ENCODE measurements at regions not wholly inside any gene's neighbourhood (a gene's known extent, or its start where the extent isn't known, plus 50 kb on each side); places are given as distances from the start of the nearest gene placed in this dataset.

DNA sequence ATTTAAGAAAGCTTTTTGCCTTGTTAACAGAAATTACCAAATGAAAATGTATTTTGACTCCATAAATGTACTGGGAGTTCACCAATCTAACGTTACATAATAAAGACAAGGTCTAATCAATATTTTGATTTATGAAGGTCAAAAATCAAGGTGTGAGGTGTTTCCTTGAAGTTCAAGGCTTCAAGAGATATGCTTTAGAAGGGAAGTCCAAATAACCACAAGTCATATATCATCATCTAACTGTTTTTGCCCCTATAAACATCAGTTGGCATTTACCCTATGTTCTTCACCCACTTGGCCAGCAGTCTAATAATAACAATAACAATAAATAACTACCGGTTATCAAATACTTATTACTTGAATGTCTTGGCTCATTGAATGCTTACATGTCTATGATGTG is 196.1 kb upstream of the ID2 start:
- no peak for DNase-seq

DNA sequence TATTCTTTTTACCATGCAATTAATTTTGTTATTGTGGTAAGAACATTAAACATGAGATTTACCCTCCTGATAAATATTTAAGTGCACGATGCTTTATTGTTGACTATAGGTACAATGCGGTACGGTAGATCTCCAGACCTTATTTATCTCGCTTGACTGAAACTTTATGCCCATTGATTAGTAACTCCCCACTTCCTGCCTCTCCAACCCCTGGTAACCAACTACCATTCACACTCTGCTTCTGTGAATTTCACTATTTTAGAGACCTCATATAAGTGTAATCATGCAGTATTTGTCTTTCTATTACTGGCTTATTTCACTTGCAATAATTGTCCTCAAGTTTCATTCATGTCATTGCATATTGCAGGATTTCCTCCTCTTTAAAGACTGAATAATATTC is 195.7 kb upstream of the ID2 start:
- DNase-seq: no peak

DNA sequence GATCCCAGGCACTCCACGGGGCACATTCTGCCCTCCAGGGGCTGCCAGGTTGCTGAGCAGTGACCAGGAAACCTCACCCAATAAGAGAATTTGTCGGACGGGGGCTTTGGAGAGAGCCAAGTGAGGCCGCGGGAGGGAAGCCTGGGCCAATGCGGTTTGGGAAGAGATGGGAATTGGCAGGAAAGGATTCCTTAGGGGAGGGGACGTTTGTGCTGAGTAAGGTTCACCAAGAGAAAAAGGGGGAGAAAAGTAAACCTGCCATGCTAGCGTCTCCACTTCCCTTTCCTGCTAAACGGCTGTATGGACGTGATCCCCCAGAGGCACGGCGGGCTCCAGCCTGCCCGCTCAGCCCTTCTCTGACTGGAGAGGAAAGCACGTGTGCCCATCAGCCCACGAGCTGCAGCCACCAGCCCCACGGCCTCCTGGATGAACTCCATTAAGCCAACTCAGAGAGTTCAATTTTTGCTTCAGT is 194.4 kb upstream of the ID2 start:
- peak in 30 of 51 donors; percentile 9 to 68 (median 46) for DNase-seq

DNA sequence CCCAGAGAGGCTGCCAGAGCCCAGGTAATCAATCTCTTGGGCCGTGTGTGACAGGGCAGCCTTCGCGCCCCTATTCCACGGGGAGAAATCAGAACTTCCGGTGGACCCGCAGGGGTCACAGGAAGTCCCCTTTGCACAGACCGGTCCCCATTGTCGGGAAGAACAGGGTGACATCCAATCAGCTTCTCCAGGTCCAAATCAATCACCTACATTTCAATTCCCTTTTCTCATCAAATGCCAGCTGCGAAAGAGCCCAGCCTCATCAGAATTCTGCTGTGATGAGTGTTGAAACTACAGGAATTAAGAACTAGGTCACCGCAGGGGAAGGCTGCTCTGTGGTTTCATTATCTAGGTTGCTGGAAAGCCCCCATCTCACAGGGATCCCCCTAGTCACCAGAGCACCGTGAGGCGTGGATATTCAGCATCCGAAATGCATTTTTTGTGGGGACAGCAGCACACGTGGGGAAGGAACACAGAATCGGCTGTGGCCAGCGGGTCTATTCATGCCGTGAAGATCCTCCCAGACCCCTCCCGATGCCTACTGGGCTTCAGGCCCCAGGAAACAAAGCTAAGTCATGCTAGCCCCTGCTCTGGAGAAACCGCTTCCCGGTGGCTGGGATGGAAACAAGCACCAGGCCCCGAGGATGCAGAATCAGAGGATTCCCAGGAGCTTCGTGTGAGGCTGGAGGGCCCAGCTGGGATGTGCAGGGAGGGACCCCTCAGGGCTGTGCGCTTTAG is 193.7 kb upstream of the ID2 start:
- peak in 37 of 51 donors; percentile 6 to 77 (median 49) for DNase-seq

DNA sequence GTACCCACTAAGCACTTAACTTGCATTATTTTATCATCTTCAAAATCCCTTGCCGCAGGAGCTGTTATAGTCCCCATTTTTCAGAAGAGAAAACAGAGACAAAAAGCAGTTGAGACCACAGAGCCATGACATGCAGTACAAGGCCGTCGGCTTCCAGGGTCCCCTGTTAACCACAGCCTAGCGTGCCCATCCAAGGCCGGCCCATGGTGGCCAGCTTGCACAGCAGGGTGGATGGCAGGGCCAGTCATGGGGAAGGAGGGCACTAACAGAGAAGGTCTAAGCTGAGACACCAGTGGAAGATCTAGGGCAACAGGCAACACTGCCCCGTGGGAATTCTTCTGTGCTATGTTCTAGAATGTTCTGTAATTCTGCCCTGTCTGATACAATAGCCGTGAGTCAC is 192.6 kb upstream of the ID2 start:
- no peak for DNase-seq

DNA sequence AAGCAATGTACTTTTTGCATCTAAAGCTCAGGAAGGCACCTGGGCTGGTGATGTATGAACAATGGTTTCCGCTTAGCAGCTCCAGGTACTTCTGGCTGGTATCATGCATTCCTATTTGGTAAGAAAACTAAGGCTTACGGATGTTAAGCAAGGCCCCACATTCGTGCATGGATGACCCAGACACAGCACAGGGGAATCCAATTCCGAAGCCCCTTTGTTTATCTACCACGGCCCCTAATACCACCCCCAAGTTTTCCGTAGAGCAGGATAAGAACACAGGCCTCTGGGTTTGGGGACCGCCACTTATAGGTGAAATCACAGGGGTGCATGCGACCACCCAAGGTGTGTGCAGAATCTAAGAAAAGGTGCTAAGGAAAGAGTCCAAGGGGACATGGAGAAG is 192.1 kb upstream of the ID2 start:
- no peak for DNase-seq

DNA sequence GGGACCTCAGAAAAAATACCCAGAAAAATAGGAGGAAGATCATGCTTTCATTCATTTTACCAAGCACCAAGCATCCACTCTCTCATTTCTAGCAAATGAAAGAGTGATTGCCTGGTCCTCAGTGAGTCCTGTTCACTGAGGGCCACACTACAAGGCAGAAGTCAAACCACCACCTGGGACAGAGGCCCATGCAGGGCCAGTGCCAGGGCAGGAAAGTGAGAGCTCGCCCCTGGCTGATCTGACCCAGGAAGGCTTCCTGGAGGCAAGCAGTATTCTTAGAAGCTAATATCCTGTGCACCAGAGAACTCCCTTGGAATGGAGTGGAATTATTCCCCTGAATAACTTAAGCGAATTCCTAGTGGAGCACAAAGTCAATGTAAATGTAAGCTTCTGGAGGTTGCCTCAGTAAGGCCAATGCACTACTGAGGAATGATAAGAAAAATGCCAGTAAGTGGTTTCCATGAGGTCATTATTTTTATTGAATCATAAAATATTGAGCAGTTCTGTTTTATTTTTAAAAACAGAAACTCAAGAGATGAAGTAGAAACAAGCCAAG is 191.6 kb upstream of the ID2 start:
- DNase-seq: no peak

DNA sequence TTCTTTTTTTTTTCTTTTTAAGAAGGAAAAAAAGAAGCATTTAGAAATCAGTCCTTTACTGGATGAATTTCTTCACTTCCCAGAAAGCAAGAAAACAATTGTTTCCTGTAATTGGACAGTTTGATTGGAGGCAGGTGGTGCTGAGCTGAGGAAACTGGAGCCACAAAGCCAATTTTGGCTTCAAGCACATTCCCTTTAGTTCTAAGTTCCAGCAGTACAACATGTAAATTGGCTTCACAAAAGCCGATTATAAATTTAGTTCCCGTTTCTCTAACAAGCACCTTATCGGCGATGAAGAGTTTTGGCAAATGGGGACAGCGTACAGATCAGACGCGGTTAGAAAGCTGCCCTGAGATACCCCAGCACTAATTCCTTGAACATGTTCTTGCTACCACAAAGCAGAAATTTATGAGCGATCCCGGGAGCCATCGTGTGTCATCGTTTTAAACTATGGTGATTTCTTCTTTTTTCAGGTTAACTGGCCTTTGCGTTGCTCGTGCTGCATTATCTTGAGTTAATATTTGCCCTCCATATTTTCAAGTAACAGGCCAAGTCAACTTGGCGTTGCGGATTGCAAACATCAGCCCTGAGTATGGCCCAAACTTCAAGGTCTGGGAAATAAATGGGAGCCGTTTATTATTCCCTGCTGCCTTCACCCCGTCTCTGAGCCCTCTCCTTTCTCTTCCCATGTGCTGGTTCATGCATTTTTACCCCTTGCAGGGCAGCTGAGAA is 190.4 kb upstream of the ID2 start:
- no peak for DNase-seq

DNA sequence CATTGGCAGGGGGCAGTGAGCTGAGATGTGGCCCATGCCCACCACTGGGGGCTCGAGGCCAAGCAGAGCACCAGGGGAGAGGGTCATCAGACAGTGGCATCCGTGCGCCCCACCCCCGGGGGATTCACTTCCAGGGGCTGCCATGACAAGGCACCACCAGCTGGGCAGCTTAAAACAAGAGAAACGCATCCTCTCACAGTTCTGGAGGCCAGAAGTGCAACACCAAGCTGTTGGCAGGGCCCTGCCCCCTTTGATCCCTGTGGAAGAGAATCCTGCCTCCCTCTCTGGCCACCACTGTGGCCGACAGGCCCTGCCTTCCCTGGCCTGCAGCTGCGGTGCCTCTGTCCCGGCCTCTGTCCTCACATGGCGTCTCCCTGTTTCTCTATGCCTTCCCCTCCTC is 187.7 kb upstream of the ID2 start:
- no peak for DNase-seq

DNA sequence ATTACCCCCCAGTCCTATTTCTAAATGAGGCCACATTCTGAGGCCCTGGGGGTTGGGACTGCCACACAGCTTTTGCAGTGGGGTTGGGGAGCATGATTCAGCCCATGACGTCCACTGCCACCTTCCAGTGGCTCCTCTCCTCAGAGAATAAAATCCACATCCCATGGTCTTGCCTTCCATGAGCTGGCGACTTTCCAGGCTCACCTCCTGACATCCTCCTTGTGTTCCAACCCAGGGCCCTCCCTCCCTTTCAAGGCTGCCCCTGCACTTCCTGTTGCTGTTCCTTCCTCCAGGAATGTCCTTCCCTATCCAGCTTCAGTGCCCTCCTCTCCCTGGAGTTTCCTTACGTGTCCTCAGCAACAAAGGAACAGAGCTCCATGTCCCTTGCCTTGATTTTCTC is 187.3 kb upstream of the ID2 start:
- no peak for DNase-seq

DNA sequence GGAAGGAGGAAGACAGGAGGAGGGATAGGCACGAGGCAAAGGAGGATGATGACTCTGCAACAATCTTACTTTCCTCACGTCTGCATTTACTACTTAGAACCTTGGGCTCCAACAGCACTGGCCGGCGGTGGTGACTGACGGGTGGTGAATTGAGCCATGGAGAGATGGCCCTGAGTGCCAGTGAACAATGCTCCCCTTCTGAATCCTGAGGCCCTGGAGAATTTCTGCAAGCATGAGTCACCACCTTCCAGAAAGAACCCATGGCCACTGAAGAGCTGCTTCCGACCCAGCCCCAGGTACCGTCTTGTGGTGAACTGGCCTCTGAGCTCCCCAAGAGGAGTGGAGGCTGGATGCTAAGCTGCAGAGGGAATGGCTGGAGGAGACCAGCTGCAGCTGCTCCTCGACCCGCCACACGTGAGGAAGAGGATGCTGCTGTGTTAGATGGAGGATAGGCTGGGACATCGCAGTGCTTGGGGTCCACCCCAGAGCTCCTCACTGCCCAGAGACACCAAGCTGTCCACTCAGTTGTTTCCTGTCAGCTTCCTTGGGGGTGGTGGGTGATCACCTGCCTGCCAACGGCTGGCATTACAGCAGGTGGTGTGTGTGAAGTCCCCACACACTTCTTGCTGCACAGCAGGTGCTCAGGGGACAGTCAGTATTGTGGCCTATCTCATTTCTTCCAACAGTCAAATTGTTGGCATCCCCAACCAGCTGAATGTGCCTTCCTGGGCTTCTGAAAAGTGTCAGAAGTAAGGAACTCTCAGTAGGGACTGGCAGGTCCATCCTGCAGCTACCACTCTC is 186.5 kb upstream of the ID2 start:
- DNase-seq: no peak

DNA sequence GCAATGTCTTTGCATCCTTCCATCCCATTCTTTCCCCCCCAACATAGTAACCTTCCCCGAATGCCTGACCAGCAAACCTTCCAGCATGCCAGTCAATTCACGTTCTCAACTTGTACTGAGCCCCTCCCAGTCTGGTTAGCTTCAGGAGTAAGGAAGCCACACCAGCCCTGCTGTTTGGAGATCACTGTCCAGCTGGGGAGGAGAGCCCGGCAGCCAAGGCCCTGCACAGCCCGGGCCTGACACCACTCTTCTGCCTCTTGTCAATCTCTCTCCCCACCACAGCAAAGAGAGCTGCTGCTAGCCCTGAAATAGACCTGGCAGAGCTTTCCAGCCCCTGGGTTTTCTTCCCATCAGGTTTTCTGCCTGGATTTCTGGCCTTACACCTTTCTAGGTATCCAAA is 185.8 kb upstream of the ID2 start:
- DNase-seq: no peak

DNA sequence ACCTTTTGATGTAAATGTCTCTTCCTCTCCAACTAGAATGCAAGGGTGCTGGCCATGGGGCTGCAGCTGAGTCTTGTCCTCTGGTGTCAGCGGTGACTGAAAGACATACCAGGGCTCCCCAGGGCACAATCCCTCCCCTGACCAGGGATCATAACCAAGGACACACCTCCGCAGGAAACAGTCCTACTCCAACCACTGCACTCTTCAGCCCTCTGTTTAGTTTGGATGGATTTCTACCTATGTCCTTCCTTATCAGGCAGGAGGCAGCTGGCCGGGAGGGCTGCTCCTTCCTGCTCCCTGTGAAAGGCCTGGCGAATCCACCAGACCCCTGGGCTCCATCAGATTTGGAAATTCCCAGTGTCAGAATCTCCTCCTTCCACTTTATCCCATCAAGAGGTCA is 185.2 kb upstream of the ID2 start:
- no peak for DNase-seq

DNA sequence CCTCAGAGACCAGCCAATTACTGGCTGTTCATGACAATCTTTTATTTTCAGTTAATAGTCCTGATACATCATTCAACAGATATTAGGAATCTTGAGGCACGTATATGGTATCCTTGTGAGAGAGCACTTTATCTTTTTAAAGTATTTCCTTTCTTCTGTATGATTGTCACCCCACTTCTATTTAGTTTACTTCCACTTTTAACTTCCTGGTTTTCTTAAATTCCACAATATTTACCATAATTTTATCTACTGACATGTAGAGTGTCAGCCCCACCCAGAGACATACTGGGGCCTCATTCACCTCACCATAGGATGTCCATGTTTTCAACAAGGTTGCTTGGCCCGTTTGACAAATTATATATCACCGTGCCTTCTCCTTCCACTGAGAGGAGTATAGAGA is 182.9 kb upstream of the ID2 start:
- DNase-seq: no peak

DNA sequence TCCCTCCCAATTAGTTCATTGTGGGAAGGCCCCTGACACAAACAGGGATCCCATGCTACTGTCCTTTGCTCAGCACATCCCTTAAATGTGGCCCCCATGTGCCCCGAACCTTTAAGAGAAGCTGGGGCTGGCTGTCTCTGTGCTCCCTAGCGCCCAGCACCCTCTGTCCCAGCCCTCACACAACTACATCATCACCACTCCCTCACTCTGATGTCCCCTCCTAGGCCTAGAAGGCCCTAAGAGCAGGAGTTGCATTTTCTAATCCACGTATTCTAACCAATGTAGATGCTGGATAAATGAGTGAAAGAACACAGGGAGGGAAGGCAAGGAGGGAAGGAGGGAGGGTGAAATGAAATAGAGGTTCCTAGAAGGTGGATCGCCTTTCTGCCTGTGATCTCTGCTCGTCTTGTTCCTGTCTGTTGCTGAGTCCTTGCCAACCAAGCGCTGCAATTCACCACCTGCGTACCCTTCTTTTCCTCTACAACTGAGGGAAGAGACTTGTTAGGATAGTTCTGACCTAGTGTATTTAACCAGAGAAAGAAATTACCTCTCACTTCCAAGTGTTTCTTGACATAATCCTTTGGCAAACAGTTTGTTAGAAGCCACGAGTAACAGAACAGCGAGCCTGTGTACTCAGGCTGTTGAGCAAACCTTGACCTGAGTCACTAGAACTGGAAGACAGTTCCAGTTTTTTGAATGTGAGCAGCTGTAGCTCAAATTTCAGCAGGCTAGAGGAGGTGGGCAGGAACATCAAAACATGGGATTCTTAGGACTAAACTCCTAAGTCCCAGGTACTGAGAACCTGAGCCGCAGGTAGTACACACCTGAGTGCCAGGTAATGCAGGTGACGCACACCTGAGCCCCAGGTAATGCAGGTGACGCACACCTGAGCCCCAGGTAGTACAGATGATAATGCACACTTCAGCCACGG is 181.5 kb upstream of the ID2 start:
- DNase-seq: no peak

DNA sequence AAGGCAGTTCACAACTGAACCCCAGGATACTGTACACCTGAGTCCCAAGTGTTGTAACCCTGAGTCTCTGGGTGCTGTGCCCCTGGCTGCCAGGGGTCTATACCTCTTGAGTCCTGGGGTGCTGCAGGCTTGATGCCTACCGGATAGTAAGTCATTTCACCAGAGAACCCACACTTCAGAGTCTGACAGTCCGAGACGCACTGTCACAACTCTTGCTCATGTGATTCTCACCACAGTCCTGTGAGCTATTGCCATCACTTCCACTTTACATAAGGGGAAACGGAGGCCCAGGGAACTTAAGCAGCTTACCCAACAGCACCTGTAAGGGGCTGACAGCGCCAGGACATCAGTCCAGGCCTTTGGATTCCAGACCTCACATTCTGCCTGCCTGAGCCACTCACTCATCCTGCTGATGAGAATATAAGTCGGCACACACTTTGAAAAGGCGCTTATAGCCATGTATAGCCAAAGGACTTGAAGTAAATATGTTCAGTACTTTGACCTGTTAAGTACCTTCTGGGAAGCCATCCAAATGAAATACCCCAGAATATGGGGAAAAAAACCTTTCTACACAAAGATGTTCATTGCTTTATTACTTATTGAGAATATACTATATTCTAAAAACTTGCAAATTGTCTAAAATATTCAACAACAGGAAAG is 180.7 kb upstream of the ID2 start:
- DNase-seq: no peak

DNA sequence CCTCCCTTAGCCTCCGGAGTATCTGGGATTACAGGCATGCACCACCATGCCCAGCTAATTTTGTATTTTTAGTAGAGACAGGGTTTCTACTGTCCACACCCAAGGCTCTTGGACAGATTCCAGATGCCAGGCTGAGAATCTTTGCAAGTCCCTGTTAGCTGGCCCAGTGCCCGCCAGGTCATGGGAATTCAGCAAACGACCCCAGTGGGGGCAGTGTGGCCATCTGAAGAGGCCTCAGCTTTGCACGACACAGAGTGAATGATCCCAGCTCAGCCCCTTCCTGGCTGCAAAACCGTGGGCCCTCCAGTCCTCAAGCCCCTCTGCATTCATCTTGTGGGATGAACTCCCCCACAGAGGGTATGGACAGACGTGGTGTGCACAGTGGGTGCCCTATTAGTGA is 179.5 kb upstream of the ID2 start:
- DNase-seq: no peak

DNA sequence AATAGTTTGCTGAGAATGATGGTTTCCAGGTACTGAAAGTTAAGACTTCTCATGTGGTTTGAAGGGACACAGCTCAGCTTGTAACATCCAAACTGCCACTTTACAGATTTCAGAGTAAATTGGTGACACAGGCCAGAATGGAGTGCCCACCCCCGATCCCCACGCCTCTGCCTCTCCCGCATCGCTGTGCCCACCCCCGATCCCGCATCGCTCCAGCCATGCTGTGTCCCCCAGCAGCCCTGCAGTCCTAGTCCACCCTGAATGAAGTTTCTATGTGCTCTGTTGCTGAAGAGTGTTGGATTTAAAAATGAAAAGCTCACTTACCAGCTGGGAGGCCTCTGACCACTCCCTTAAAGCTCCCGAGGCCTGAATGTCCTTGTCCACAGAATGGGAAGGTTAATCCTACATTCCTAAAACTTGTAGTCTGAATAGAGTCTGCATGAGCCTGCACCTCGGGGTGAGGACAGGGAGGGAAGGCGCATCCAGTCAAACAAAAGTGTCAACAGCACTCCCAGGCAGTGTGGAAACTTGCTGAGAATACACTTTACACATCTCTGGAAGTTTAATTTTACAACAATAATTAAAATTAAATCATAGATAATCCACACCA is 176.4 kb upstream of the ID2 start:
- DNase-seq: no peak

DNA sequence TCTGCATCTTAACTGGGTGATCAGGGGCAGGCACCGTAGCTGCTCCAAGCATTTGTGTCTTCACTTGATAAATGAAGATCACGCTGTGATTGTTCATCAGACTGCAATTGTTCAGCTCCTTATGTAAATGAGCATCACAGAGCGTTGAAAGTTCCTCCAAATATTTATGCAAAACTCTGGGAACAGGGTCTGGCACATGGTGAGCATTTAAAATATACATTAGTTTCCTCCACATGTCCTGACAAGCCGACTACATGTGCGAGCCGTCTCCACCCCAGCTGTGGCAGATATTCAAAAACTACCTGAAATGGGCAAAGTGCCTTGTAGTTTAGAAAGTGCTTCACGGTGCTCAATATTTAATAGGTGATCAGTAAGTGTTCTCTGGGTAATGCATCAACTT is 175.1 kb upstream of the ID2 start:
- DNase-seq: no peak

DNA sequence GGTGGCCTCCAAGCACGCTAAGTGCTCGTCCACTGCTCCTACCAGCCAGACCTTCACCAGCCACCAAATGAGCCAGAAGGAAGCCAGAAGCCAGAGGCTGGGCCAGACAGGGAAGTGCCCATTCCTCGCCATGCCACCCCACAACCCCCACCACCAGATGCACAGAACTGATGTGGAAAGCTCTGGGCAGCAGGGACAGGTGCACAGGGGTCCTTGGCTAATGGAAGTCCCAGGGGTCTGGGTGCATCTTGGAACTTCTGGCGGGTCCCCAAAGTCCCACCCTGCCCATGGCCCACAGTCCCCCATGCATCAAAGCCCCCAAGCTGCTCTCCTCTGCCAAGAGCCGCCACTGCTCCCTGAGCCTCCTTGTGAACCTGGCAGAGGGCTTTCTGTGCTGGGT is 173.1 kb upstream of the ID2 start:
- no peak for DNase-seq

Data from hypothalamus (tissue), 51 donors.